ENCODE measurements at regions not wholly inside any gene's neighbourhood (a gene's known extent, or its start where the extent isn't known, plus 50 kb on each side); places are given as distances from the start of the nearest gene placed in this dataset.
"Not testable (repeated sequence)": the region's sequence is repeated elsewhere in the genome, so short reads cannot be mapped to it uniquely, and the experiment has no call there.

- DNase-seq: no peak
These were observed 135.5 kb downstream of the CEMIP2 start for GRCh38 chr9:71632776-71633175.

- DNase-seq: no peak
These were observed 137.8 kb downstream of the CEMIP2 start for GRCh38 chr9:71630377-71630995.

GRCh38 chr9:71629578-71630215 lies 138.6 kb downstream of the CEMIP2 start:
- no peak for DNase-seq

GRCh38 chr9:71628247-71628646 lies 140.1 kb downstream of the CEMIP2 start:
- DNase-seq: no peak

- DNase-seq: no peak
These were observed 140.8 kb downstream of the CEMIP2 start for GRCh38 chr9:71627537-71627936.

GRCh38 chr9:71626395-71626794 lies 141.9 kb downstream of the CEMIP2 start:
- DNase-seq: no peak

GRCh38 chr9:71624728-71625127 lies 143.6 kb downstream of the CEMIP2 start:
- DNase-seq: no peak

GRCh38 chr9:71620746-71621145 lies 147.6 kb downstream of the CEMIP2 start:
- no peak for DNase-seq

- DNase-seq: no peak
These were observed 148.0 kb downstream of the CEMIP2 start for GRCh38 chr9:71620331-71620730.

GRCh38 chr9:71619926-71620325 lies 148.4 kb downstream of the CEMIP2 start:
- DNase-seq: no peak

GRCh38 chr9:71614409-71615010 lies 153.8 kb downstream of the CEMIP2 start:
- no peak for DNase-seq

- DNase-seq: no peak
These were observed 155.4 kb downstream of the CEMIP2 start for GRCh38 chr9:71612889-71613288.

- DNase-seq: no peak
These were observed 158.9 kb downstream of the CEMIP2 start for GRCh38 chr9:71609448-71609830.

GRCh38 chr9:71608825-71609447 lies 159.4 kb downstream of the CEMIP2 start:
- no peak for DNase-seq

GRCh38 chr9:71608021-71608420 lies 160.3 kb downstream of the CEMIP2 start:
- DNase-seq: no peak

GRCh38 chr9:71607461-71607881 lies 160.8 kb downstream of the CEMIP2 start:
- DNase-seq: no peak

- DNase-seq: peak; percentile 85 to 89
These were observed 163.9 kb downstream of the CEMIP2 start for GRCh38 chr9:71604197-71605063.

GRCh38 chr9:71602652-71603051 lies 165.7 kb downstream of the CEMIP2 start:
- DNase-seq: no peak

- not testable (repeated sequence) for DNase-seq
These were observed 172.6 kb downstream of the CEMIP2 start for GRCh38 chr9:71595762-71596161.

GRCh38 chr9:71594541-71594940 lies 173.8 kb downstream of the CEMIP2 start:
- no peak for DNase-seq

GRCh38 chr9:71592400-71592799 lies 175.9 kb downstream of the CEMIP2 start:
- DNase-seq: no peak

- DNase-seq: no peak
These were observed 178.0 kb downstream of the CEMIP2 start for GRCh38 chr9:71590362-71590761.

GRCh38 chr9:71589612-71590011 lies 178.7 kb downstream of the CEMIP2 start:
- no peak for DNase-seq

All from activated CD4-positive, alpha-beta T cell treated with anti-CD3 and anti-CD28 coated beads for 4 hours (primary cell).